ENCODE measurements at regions not wholly inside any gene's neighbourhood (a gene's known extent, or its start where the extent isn't known, plus 50 kb on each side); places are given as distances from the start of the nearest gene placed in this dataset.

DNA sequence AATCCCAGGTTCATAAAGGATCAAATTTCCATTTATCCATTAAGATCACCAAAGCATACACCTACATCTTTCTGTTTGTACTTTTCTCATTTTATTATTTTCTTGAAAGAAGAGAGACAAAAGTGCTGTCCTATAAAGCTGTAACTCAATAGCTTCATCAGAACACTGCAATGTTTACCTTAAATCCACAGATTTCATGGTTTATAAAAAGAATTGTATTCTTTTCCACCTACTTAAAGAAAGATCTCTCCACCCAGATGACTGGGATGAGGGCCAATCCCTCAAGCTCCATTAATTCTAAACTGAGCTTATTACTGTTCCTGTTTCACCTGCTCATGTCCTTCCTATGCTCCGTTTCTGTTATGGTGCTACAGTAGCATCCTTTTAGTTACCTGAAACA is 470.6 kb downstream of the BCAT1 start:
- Histone ChIP-seq H3K36me3 (ENCODE audit: control insufficient read depth, insufficient read depth, low read length) (no peaks in the 10 kb centered on the region), H3K27me3 (ENCODE audit: control insufficient read depth, insufficient read depth, low read length) (no peaks in the 10 kb centered on the region), H3K4me3 (ENCODE audit: low read depth, low read length) (no peak overlapping the region)
- FAIRE-seq = no peak
- TF ChIP-seq, protein P1, sequence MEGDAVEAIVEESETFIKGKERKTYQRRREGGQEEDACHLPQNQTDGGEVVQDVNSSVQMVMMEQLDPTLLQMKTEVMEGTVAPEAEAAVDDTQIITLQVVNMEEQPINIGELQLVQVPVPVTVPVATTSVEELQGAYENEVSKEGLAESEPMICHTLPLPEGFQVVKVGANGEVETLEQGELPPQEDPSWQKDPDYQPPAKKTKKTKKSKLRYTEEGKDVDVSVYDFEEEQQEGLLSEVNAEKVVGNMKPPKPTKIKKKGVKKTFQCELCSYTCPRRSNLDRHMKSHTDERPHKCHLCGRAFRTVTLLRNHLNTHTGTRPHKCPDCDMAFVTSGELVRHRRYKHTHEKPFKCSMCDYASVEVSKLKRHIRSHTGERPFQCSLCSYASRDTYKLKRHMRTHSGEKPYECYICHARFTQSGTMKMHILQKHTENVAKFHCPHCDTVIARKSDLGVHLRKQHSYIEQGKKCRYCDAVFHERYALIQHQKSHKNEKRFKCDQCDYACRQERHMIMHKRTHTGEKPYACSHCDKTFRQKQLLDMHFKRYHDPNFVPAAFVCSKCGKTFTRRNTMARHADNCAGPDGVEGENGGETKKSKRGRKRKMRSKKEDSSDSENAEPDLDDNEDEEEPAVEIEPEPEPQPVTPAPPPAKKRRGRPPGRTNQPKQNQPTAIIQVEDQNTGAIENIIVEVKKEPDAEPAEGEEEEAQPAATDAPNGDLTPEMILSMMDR (IDR thresholded peaks at IDR 0.05; ENCODE audit: insufficient read depth, low read length, severe bottlenecking) = no peak
- DNase-seq (ENCODE audit: low read depth) = no peak

DNA sequence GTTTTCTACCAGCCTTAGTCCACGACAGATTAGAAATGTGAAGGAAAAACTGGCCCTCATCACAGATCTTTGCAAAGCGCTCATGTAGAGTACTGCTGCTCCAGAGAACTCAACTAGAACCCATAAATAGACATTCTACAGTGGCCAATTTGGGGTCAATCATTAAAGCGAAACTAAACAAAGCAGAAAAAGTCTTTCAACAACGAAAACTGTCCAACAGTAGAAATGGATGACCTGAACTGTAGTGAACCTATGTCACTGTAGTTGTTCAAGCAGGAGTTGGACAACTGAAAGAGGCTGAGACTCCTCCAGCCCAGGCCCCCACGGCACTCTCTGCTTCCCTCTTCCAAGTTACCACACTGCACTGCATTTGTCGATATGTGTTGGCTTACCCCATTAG is 472.6 kb downstream of the BCAT1 start:
- no peak for FAIRE-seq
- Histone ChIP-seq H3K27me3 (ENCODE audit: control insufficient read depth, insufficient read depth, low read length) (no peaks in the 10 kb centered on the region), H3K36me3 (ENCODE audit: control insufficient read depth, insufficient read depth, low read length) (no peaks in the 10 kb centered on the region), H3K4me3 (ENCODE audit: low read depth, low read length) (no peak overlapping the region)
- DNase-seq (ENCODE audit: low read depth) = no peak
- TF ChIP-seq, protein P1 (IDR thresholded peaks at IDR 0.05; ENCODE audit: insufficient read depth, low read length, severe bottlenecking) = no peak

DNA sequence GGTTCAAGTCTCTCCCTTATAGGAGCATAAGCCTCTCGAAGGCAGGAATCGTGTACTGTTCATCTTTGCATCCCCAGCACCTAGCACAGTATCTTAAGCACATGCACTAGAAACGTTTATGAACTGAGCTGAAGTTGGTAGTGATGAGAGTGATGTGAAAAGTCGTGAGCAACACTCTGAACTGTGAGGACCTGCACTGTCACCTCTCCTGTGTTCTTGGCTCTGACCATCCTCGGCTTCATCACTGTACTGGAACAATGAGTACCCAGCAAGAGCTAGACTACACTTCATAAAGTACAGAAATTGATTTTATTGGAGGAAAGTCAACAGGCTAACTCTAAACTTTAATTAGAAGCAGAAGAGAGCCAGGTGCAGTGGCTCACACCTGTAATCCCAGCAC is 473.6 kb downstream of the BCAT1 start:
- Histone ChIP-seq H3K27me3 (ENCODE audit: control insufficient read depth, insufficient read depth, low read length) (no peaks in the 10 kb centered on the region), H3K36me3 (ENCODE audit: control insufficient read depth, insufficient read depth, low read length) (no peaks in the 10 kb centered on the region), H3K4me3 (ENCODE audit: low read depth, low read length) (no peak overlapping the region)
- FAIRE-seq (no peak), DNase-seq (ENCODE audit: low read depth) (no peak)
- TF ChIP-seq, protein P1 (IDR thresholded peaks at IDR 0.05; ENCODE audit: insufficient read depth, low read length, severe bottlenecking) = no peak

DNA sequence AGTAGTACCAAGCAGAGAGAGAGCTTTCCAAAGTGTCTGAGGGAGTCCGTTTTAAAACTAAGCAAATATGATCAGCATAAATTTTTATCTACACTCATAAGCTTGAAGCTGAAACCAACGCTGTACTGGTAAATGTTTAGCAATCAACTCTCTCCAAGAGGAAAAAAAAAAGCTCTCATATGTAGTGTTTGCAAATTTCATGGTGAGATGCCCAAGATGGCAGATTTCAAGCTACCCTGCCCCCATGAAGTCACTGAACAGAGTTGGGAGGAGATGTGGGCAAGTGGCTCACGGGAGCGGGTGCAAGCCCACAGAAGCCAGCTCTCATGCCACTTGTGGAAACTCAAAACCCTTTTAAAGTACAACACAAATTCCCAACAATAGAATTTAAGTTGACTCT is 475.8 kb downstream of the BCAT1 start:
- TF ChIP-seq, protein P1 (IDR thresholded peaks at IDR 0.05; ENCODE audit: insufficient read depth, low read length, severe bottlenecking) = no peak
- Histone ChIP-seq H3K27me3 (ENCODE audit: control insufficient read depth, insufficient read depth, low read length) (no peaks in the 10 kb centered on the region), H3K4me3 (ENCODE audit: low read depth, low read length) (no peak overlapping the region), H3K36me3 (ENCODE audit: control insufficient read depth, insufficient read depth, low read length) (no peaks in the 10 kb centered on the region)
- FAIRE-seq (no peak), DNase-seq (ENCODE audit: low read depth) (no peak)

DNA sequence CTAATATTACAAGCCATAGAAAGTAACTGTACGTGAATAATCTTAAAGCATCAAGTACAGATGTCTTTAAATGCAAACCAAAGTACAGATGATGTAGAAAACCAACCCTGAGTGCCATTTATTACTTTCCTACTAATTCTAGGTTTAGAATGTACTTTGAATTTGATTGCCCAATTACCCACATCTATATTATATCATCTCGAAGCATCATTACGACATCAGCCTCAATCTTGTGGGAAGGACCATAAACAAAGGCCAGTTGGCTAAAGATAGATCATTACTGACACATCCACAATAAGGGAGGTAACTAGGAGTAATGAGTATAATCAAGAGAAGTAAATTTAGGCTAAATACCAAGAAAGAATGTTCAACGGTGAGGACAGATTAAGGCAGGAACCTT is 478.9 kb downstream of the BCAT1 start:
- FAIRE-seq (no peak), DNase-seq (ENCODE audit: low read depth) (peak; percentile 15)
- Histone ChIP-seq H3K4me3 (ENCODE audit: low read depth, low read length) (no peak overlapping the region), H3K27me3 (ENCODE audit: control insufficient read depth, insufficient read depth, low read length) (no peaks in the 10 kb centered on the region), H3K36me3 (ENCODE audit: control insufficient read depth, insufficient read depth, low read length) (no peaks in the 10 kb centered on the region)
- TF ChIP-seq, protein P1 (IDR thresholded peaks at IDR 0.05; ENCODE audit: insufficient read depth, low read length, severe bottlenecking) = no peak

DNA sequence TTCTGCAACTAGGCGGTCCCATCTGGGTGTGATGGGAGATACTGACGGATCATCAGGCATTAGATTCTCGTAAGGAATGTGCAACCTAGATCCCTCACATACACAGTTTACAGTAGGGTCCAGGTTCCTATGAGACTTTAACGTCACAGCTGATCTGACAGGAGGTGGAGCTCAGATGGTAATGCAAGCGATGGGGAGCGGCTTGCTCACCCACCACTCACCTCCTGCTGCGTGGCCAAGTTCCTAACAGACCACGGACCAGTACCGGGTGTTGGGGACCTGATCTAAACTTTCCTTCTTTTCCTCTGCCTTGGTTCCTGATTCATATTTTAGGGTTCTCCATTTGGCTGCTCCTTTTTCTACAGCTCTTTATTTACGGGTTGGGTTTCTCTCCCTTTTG is 479.8 kb downstream of the BCAT1 start:
- TF ChIP-seq, protein P1 (IDR thresholded peaks at IDR 0.05; ENCODE audit: insufficient read depth, low read length, severe bottlenecking) = no peak
- no peaks in the 10 kb centered on the region for H3K27me3 ChIP-seq (ENCODE audit: control insufficient read depth, insufficient read depth, low read length)
- H3K4me3 ChIP-seq (ENCODE audit: low read depth, low read length) = no peak overlapping the region
- FAIRE-seq (no peak), DNase-seq (ENCODE audit: low read depth) (no peak)
- H3K36me3 ChIP-seq (ENCODE audit: control insufficient read depth, insufficient read depth, low read length) = no peaks in the 10 kb centered on the region

Measured in bronchial epithelial cell (primary cell).